HG02678 (cell line): ENCODE measurements at regions not wholly inside any gene's neighbourhood (a gene's known extent, or its start where the extent isn't known, plus 50 kb on each side); places are given as distances from the start of the nearest gene placed in this dataset.
"Not testable (repeated sequence)": the region's sequence is repeated elsewhere in the genome, so short reads cannot be mapped to it uniquely, and the experiment has no call there.

Experiments
- ATAC-seq: cut with Tn5 transposase; IDR thresholded peaks from one replicate; pipeline ENCODE4 v1.9.1; 2021; ENCODE audit warnings: mild to moderate bottlenecking, moderate library complexity; ENCODE audit not compliant: unreplicated experiment

GRCh38 chr2:54040250-54040649 lies 69.5 kb upstream of the PSME4 start:
- ATAC-seq: no peak

- no peak for ATAC-seq
These were observed 68.0 kb upstream of the PSME4 start for GRCh38 chr2:54038835-54039234.

- not testable (repeated sequence) for ATAC-seq
These were observed 60.5 kb upstream of the PSME4 start for GRCh38 chr2:54031288-54031687.

- ATAC-seq: no peak
These were observed 60.0 kb upstream of the PSME4 start for GRCh38 chr2:54030806-54031205.

GRCh38 chr2:54030396-54030741 lies 59.6 kb upstream of the PSME4 start:
- no peak for ATAC-seq

GRCh38 chr2:54029721-54030395 lies 59.1 kb upstream of the PSME4 start:
- no peak for ATAC-seq

- not testable (repeated sequence) for ATAC-seq
These were observed 54.8 kb upstream of the PSME4 start for GRCh38 chr2:54025463-54026075.

GRCh38 chr2:54024576-54024975 lies 53.8 kb upstream of the PSME4 start:
- no peak for ATAC-seq

GRCh38 chr2:54021702-54022101 lies 50.9 kb upstream of the PSME4 start:
- no peak for ATAC-seq

GRCh38 chr2:54020793-54021414 lies 50.1 kb upstream of the PSME4 start:
- ATAC-seq: no peak
